ENCODE measurements at regions not wholly inside any gene's neighbourhood (a gene's known extent, or its start where the extent isn't known, plus 50 kb on each side); places are given as distances from the start of the nearest gene placed in this dataset.

- DNase-seq (ENCODE audit: low read depth in 4 of 4, low spot score in 2 of 4) = no peak
Measured at GRCh38 chr10:85177767-85178166, 849.4 kb downstream of the CCSER2 start.

GRCh38 chr10:85187047-85187446 lies 858.7 kb downstream of the CCSER2 start:
- DNase-seq (ENCODE audit: low read depth in 4 of 4, low spot score in 2 of 4) = no peak

GRCh38 chr10:85188770-85189484 lies 860.5 kb downstream of the CCSER2 start:
- no peak for DNase-seq (ENCODE audit: low read depth in 4 of 4, low spot score in 2 of 4)

GRCh38 chr10:85193796-85194195 lies 865.4 kb downstream of the CCSER2 start:
- DNase-seq (ENCODE audit: low read depth in 4 of 4, low spot score in 2 of 4) = no peak

GRCh38 chr10:85194706-85195105 lies 866.3 kb downstream of the CCSER2 start:
- no peak for DNase-seq (ENCODE audit: low read depth in 4 of 4, low spot score in 2 of 4)

GRCh38 chr10:85195596-85195995 lies 867.2 kb downstream of the CCSER2 start:
- DNase-seq (ENCODE audit: low read depth in 4 of 4, low spot score in 2 of 4) = no peak

GRCh38 chr10:85204814-85205213 lies 876.4 kb downstream of the CCSER2 start:
- DNase-seq (ENCODE audit: low read depth in 4 of 4, low spot score in 2 of 4) = no peak

- no peak for DNase-seq (ENCODE audit: low read depth in 4 of 4, low spot score in 2 of 4)
Measured at GRCh38 chr10:85212526-85212925, 884.1 kb downstream of the CCSER2 start.

DNA sequence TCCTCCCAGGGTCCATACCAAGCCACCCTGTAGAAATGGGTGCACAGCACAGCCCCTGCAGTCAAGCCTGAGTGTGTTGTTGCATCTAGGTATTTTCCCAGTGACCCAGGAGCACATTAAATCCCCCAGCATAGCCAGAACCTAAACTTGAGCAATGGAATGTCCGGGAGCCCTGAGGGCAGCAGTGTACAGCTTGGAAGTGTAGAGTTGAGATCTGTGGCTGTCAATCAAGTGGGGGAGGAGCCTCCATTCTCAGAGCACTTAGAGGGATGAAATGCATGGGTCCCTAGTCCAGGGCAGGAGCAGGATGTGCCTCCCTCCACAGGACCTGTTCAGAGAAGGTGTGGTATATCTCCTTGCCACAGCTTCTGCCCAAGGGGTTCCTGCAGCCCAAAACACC lies 885.1 kb downstream of the CCSER2 start:
- no peak for DNase-seq (ENCODE audit: low read depth in 4 of 4, low spot score in 2 of 4)

DNA sequence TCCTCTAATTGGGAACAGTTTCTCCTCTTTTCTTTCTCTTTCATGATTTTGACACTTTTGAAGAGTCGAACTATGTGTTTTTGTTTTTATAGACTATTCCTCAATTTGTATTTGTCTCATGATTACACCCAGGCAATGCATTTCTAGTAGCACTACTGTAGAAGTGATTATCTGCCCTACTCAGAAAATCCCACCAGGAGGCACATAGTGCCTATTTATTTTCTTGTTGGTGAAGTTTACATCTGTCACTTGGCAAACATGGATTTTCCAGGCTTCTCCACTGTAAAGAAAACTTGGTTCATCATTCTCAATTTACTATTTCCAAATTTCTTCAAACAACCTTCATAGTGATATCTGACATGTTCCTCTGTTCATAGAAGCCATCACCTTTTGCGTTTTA lies 893.9 kb downstream of the CCSER2 start:
- no peak for DNase-seq (ENCODE audit: low read depth in 4 of 4, low spot score in 2 of 4)

GRCh38 chr10:85224366-85224940 lies 896.1 kb downstream of the CCSER2 start:
- no peak for DNase-seq (ENCODE audit: low read depth in 4 of 4, low spot score in 2 of 4)

- DNase-seq (ENCODE audit: low read depth in 4 of 4, low spot score in 2 of 4) = no peak
Measured at GRCh38 chr10:85225311-85225710, 896.9 kb downstream of the CCSER2 start.

- DNase-seq (ENCODE audit: low read depth in 4 of 4, low spot score in 2 of 4) = no peak
Measured at GRCh38 chr10:85226596-85226995, 898.2 kb downstream of the CCSER2 start.

DNA sequence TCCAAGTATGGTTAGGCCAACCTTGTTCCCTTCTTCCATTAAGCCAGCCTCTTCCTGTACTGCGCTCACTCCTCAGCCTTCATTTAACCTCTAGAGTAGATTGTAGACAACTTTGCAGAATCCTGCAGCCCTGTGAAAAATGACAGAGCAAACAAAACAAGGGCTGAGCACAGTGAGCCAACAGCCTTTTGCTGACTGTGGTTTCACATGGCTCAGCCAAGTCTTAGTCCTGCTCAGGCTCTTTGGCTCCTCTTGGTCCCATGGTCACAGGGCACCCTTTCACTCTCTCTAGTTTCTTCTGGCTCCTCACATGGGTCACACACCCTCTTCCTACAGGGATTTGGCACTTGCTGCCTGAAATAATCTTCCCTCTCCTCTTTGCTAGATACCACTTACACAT lies 900.3 kb downstream of the CCSER2 start:
- no peak for DNase-seq (ENCODE audit: low read depth in 4 of 4, low spot score in 2 of 4)

GRCh38 chr10:85231534-85232270 lies 903.3 kb downstream of the CCSER2 start:
- DNase-seq (ENCODE audit: low read depth in 4 of 4, low spot score in 2 of 4) = no peak

- peak in 1 of 4 donors; percentile 8 for DNase-seq (ENCODE audit: low read depth in 4 of 4, low spot score in 2 of 4)
Measured at GRCh38 chr10:85235258-85235657, 906.9 kb downstream of the CCSER2 start.

GRCh38 chr10:85238676-85239075 lies 910.3 kb downstream of the CCSER2 start:
- DNase-seq (ENCODE audit: low read depth in 4 of 4, low spot score in 2 of 4) = no peak

DNA sequence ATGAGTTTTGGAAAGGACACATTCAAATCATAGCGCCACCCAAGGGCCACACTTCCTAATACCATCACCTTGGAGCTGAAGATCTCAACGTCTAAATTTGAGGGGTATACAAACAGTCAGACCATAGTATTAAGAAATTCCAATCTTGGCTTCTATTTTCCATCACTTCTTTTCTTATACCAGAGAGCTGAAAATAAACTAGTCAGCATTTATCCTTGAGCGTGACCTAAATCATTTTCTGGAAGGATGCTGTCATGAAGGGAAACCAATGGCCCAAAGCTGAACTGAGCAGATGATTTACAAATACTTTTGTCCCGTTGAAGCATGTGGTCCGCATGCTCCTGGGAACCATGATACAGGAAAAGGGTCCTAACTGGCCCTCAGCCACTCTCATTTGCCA lies 921.9 kb downstream of the CCSER2 start:
- no peak for DNase-seq (ENCODE audit: low read depth in 4 of 4, low spot score in 2 of 4)

- DNase-seq (ENCODE audit: low read depth in 4 of 4, low spot score in 2 of 4) = no peak
Measured at GRCh38 chr10:85256481-85256880, 928.1 kb downstream of the CCSER2 start.

- no peak for DNase-seq (ENCODE audit: low read depth in 4 of 4, low spot score in 2 of 4)
Measured at GRCh38 chr10:85259908-85260307, 931.5 kb downstream of the CCSER2 start.

DNA sequence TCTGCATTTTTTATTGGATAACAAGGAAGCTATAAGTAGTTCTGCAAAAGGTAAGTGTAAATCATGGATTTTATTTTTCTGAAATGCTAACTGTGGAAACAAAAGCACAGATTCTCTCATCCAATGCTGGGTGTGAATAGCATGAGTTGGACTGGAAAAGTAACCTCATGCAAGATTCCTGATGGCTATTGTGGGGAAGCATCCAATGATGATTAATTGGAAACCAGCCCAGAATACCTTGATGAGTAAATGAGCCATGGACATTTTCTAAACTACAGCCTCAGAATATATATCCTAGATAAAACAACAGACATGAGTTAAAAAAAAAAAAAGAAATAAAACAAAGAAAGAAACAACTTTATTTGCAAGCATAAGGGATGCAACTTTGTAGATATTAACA lies 934.6 kb downstream of the CCSER2 start:
- no peak for DNase-seq (ENCODE audit: low read depth in 4 of 4, low spot score in 2 of 4)

GRCh38 chr10:85265121-85265520 lies 936.7 kb downstream of the CCSER2 start:
- DNase-seq (ENCODE audit: low read depth in 4 of 4, low spot score in 2 of 4) = no peak
